Smooth muscle cell (in vitro differentiated cells): ENCODE measurements at regions not wholly inside any gene's neighbourhood (a gene's known extent, or its start where the extent isn't known, plus 50 kb on each side); places are given as distances from the start of the nearest gene placed in this dataset.

ENCODE experiments used
- DNase-seq: peaks from one replicate; lab custom pipeline; 2025; ENCODE audit not compliant: unreplicated experiment; lab: John Stamatoyannopoulos, UW
- H2AFZ ChIP-seq: fragments of 200-600 bp; sonication (generic); 2 replicates; pipeline ENCODE4 v1.6.0; 2016; ENCODE audit warnings: antibody characterized with exemption, low read depth, mild to moderate bottlenecking
- H3F3A ChIP-seq: fragments of 200-600 bp; sonication (generic); 2 replicates; pipeline ENCODE4 v1.6.0; 2017; ENCODE audit warnings: antibody characterized with exemption, low read depth
- H3K27ac ChIP-seq: fragments of 200-600 bp; sonication (generic); 2 replicates; pipeline ENCODE4 v1.5.1; 2016; ENCODE audit warnings: low read depth, mild to moderate bottlenecking
- H3K27me3 ChIP-seq: fragments of 200-600 bp; sonication (generic); 2 replicates; pipeline ENCODE4 v1.6.1; 2016; ENCODE audit warnings: low read depth, mild to moderate bottlenecking
- H3K36me3 ChIP-seq: fragments of 200-600 bp; sonication (generic); 2 replicates; pipeline ENCODE4 v1.5.1; 2016; ENCODE audit warnings: low read depth
- H3K4me1 ChIP-seq: fragments of 200-600 bp; sonication (generic); 2 replicates; pipeline ENCODE4 v1.5.1; 2016; ENCODE audit warnings: low read depth
- H3K4me2 ChIP-seq: fragments of 200-600 bp; sonication (generic); 2 replicates; pipeline ENCODE4 v1.6.0; 2016; ENCODE audit warnings: mild to moderate bottlenecking
- H3K4me3 ChIP-seq: fragments of 200-600 bp; sonication (generic); 2 replicates; pipeline ENCODE4 v1.5.1; 2016; ENCODE audit warnings: mild to moderate bottlenecking
- H3K79me2 ChIP-seq: fragments of 200-600 bp; sonication (generic); 2 replicates; pipeline ENCODE4 v1.6.0; 2016; ENCODE audit warnings: low read depth, mild to moderate bottlenecking
- H3K9ac ChIP-seq: fragments of 200-600 bp; sonication (generic); 2 replicates; pipeline ENCODE4 v1.6.0; 2016; ENCODE audit warnings: low read depth
- H3K9me3 ChIP-seq: fragments of 200-600 bp; sonication (generic); replicated peaks from 2 replicates; pipeline ENCODE4 v1.5.1; 2016; ENCODE audit warnings: low read depth
- H4K20me1 ChIP-seq: fragments of 200-600 bp; sonication (generic); 2 replicates; pipeline ENCODE4 v1.6.0; 2016; ENCODE audit warnings: low read depth
- WGBS: methylation state at CpG from one replicate; pipeline ENCODE4 v1.1.7; 2016; ENCODE audit warnings: low lambda C conversion rate; 5-methylcytosine and 5-hydroxymethylcytosine counted together
- TF ChIP-seq, protein P1 (sequence below): fragments of 200-600 bp; sonication (generic); IDR thresholded peaks from 2 replicates; pipeline ENCODE4 v1.5.1; 2017; ENCODE audit warnings: borderline replicate concordance, mild to moderate bottlenecking, antibody characterized with exemption; ENCODE audit not compliant: insufficient read depth, poor library complexity, severe bottlenecking

DNA sequence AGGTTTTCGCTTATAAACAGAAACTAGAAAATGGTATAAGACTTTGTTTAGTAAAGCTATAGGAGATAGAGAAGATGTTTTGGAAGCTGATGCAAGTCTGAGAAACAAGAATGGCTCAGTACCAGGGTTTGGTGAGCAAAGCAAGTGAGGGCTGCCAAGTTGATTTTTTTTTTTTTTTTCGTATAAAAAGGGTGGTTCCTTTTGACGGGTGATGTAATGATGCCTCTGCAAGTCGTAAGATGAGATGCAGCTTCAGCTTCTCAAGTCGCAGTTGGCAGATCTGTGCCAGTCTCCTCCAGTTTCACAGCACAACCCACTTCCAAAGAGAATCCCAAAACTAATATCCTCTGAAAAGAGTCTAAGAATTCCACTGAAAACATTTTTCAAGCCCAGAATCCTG, 252.8 kb upstream of the CDH4 start:
- Histone ChIP-seq H3F3A (no peaks in the 10 kb centered on the region), H3K27ac (no peak overlapping the region), H3K4me3 (no peak overlapping the region), H3K9ac (no peak overlapping the region), H3K27me3 (peaks cover 20% of the 10 kb centered on the region), H3K4me1 (no peaks in the 10 kb centered on the region), H4K20me1 (no peaks in the 10 kb centered on the region), H3K36me3 (no peaks in the 10 kb centered on the region), H3K4me2 (no peak overlapping the region), H3K9me3 (no peaks in the 10 kb centered on the region), H2AFZ (no peak overlapping the region), H3K79me2 (no peaks in the 10 kb centered on the region)
- 77% methylated on average over 5 of the region's 5 CpGs for WGBS
- no peak for DNase-seq
- TF ChIP-seq, protein P1, sequence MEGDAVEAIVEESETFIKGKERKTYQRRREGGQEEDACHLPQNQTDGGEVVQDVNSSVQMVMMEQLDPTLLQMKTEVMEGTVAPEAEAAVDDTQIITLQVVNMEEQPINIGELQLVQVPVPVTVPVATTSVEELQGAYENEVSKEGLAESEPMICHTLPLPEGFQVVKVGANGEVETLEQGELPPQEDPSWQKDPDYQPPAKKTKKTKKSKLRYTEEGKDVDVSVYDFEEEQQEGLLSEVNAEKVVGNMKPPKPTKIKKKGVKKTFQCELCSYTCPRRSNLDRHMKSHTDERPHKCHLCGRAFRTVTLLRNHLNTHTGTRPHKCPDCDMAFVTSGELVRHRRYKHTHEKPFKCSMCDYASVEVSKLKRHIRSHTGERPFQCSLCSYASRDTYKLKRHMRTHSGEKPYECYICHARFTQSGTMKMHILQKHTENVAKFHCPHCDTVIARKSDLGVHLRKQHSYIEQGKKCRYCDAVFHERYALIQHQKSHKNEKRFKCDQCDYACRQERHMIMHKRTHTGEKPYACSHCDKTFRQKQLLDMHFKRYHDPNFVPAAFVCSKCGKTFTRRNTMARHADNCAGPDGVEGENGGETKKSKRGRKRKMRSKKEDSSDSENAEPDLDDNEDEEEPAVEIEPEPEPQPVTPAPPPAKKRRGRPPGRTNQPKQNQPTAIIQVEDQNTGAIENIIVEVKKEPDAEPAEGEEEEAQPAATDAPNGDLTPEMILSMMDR: no peak

DNA sequence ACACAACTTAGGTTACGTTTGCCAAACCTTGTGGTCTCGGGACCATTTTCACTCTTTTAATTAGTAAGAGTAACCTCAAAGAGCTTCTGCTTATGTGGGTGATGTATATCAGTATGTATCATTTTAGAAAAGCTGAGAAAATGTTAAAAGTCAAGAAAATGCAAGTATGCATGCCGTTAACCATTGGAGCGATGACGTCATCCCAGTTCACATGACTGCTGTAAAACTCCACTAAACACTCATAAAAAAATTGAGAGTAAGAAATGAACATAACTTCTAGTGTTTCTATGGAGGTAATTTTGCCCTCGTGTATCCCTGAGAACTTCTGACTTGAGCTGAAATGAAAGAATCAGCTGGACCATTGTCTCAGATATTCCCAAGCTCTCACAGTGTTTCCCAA, 250.0 kb upstream of the CDH4 start:
- Histone ChIP-seq H2AFZ (no peak overlapping the region), H3K4me2 (no peak overlapping the region), H3K4me1 (no peaks in the 10 kb centered on the region), H3K4me3 (no peak overlapping the region), H4K20me1 (no peaks in the 10 kb centered on the region), H3K9ac (no peak overlapping the region), H3K27me3 (peaks cover 18% of the 10 kb centered on the region), H3K27ac (no peak overlapping the region), H3K36me3 (no peaks in the 10 kb centered on the region), H3K9me3 (no peaks in the 10 kb centered on the region), H3K79me2 (no peaks in the 10 kb centered on the region), H3F3A (no peaks in the 10 kb centered on the region)
- WGBS: 88% methylated on average over 6 of the region's 6 CpGs
- TF ChIP-seq, protein P1: no peak
- DNase-seq: no peak

DNA sequence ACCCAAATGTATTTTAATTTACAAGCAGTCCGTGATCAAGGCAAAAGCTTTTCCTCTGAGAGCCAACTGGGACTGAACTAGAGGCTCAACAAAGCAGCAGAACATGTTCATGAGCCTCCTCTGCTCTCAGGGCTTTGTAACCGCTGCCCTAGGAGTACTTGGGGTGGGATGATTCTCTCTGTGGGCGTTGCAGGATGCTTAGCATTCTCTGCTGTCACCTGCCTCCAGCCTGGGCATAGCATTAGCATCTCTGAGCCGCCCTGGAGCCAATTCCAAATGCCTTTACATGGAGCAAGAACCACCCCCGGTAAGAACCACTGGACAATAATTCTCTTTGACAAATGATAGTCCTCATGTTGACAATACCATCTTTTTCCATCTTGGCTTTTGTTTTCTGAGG, 237.6 kb upstream of the CDH4 start:
- no peak for DNase-seq
- H3K4me2 ChIP-seq: no peak overlapping the region
- H3K9ac ChIP-seq: no peak overlapping the region
- no peaks in the 10 kb centered on the region for H3K9me3 ChIP-seq
- H3K79me2 ChIP-seq: no peaks in the 10 kb centered on the region
- H4K20me1 ChIP-seq: no peaks in the 10 kb centered on the region
- no peak overlapping the region for H3K27ac ChIP-seq
- no peak overlapping the region for H3K4me3 ChIP-seq
- no peak overlapping the region for H2AFZ ChIP-seq
- no peaks in the 10 kb centered on the region for H3K27me3 ChIP-seq
- H3K4me1 ChIP-seq: no peaks in the 10 kb centered on the region
- no peaks in the 10 kb centered on the region for H3K36me3 ChIP-seq
- TF ChIP-seq, protein P1: no peak
- 31% methylated on average over 5 of the region's 5 CpGs for WGBS
- H3F3A ChIP-seq: no peaks in the 10 kb centered on the region

- no peak overlapping the region for H3K4me2 ChIP-seq
Observed at GRCh38 chr20:61015602-61016001, 236.5 kb upstream of the CDH4 start.

More at GRCh38 chr20:61015602-61016001, 236.5 kb upstream of the CDH4 start:
- no peaks in the 10 kb centered on the region for H3F3A ChIP-seq
- 81% methylated on average over 6 of the region's 6 CpGs for WGBS
- H3K4me3 ChIP-seq: no peak overlapping the region
- H2AFZ ChIP-seq: no peak overlapping the region
- H3K27ac ChIP-seq: no peak overlapping the region
- H3K9ac ChIP-seq: no peak overlapping the region
- no peaks in the 10 kb centered on the region for H3K27me3 ChIP-seq
- H3K4me1 ChIP-seq: no peaks in the 10 kb centered on the region
- no peaks in the 10 kb centered on the region for H3K36me3 ChIP-seq
- no peaks in the 10 kb centered on the region for H3K79me2 ChIP-seq
- no peak for DNase-seq
- no peaks in the 10 kb centered on the region for H4K20me1 ChIP-seq
- H3K9me3 ChIP-seq: no peaks in the 10 kb centered on the region
- TF ChIP-seq, protein P1: no peak
